ENCODE measurements at regions not wholly inside any gene's neighbourhood (a gene's known extent, or its start where the extent isn't known, plus 50 kb on each side); places are given as distances from the start of the nearest gene placed in this dataset.

GRCh38 chr2:51424418-51424817, 392.5 kb upstream of the NRXN1 start:
- no peaks in the 10 kb centered on the region for H3K4me1 ChIP-seq (ENCODE audit: control insufficient read depth in 2 of 2, insufficient read depth in 2 of 2, low read length in 2 of 2)

GRCh38 chr2:51420511-51420910, 388.6 kb upstream of the NRXN1 start:
- H3K4me1 ChIP-seq (ENCODE audit: control insufficient read depth in 2 of 2, insufficient read depth in 2 of 2, low read length in 2 of 2), result no peaks in the 10 kb centered on the region
- no peaks in the 10 kb centered on the region for H3K27me3 ChIP-seq (ENCODE audit: control insufficient read depth in 2 of 2, insufficient read depth in 1 of 2, low read length in 1 of 2)
- no peak overlapping the region for H3K27ac ChIP-seq (ENCODE audit: low read depth in 1 of 2, low read length in 1 of 2)
- WGBS, result 67% methylated on average over 3 of the region's 3 CpGs
- peaks cover 0 to 8% of the 10 kb centered on the region in 2 donors for H3K9me3 ChIP-seq (ENCODE audit: control insufficient read depth in 2 of 2, insufficient read depth in 1 of 2, low read length in 1 of 2)
- no peak overlapping the region for H3K4me3 ChIP-seq (ENCODE audit: low read length in 2 of 2)
- H3K36me3 ChIP-seq (ENCODE audit: control insufficient read depth in 2 of 2, insufficient read depth in 2 of 2, low read length in 1 of 2), result no peaks in the 10 kb centered on the region
- DNase-seq (ENCODE audit: low read depth in 6 of 9, low spot score in 9 of 9), result no peak

More at GRCh38 chr2:51424418-51424817, 392.5 kb upstream of the NRXN1 start:
- 76% methylated on average over 2 of the region's 2 CpGs for WGBS
- H3K36me3 ChIP-seq (ENCODE audit: control insufficient read depth in 2 of 2, insufficient read depth in 2 of 2, low read length in 1 of 2), result no peaks in the 10 kb centered on the region
- H3K4me3 ChIP-seq (ENCODE audit: low read length in 2 of 2), result no peak overlapping the region
- no peaks in the 10 kb centered on the region for H3K27me3 ChIP-seq (ENCODE audit: control insufficient read depth in 2 of 2, insufficient read depth in 1 of 2, low read length in 1 of 2)
- no peak overlapping the region for H3K27ac ChIP-seq (ENCODE audit: low read depth in 1 of 2, low read length in 1 of 2)
- no peak for DNase-seq (ENCODE audit: low read depth in 6 of 9, low spot score in 9 of 9)
- H3K9me3 ChIP-seq (ENCODE audit: control insufficient read depth in 2 of 2, insufficient read depth in 1 of 2, low read length in 1 of 2), result peaks cover 0 to 8% of the 10 kb centered on the region in 2 donors

- no peak for DNase-seq (ENCODE audit: low read depth in 6 of 9, low spot score in 9 of 9)
- H3K27me3 ChIP-seq (ENCODE audit: control insufficient read depth in 2 of 2, insufficient read depth in 1 of 2, low read length in 1 of 2), result no peaks in the 10 kb centered on the region
- no peak overlapping the region for H3K4me3 ChIP-seq (ENCODE audit: low read length in 2 of 2)
- H3K9me3 ChIP-seq (ENCODE audit: control insufficient read depth in 2 of 2, insufficient read depth in 1 of 2, low read length in 1 of 2), result no peaks in the 10 kb centered on the region
- no peaks in the 10 kb centered on the region for H3K4me1 ChIP-seq (ENCODE audit: control insufficient read depth in 2 of 2, insufficient read depth in 2 of 2, low read length in 2 of 2)
- WGBS, result 87% methylated on average over 1 of the region's 1 CpG
- H3K36me3 ChIP-seq (ENCODE audit: control insufficient read depth in 2 of 2, insufficient read depth in 2 of 2, low read length in 1 of 2), result no peaks in the 10 kb centered on the region
- no peak overlapping the region for H3K27ac ChIP-seq (ENCODE audit: low read depth in 1 of 2, low read length in 1 of 2)
These were observed 381.8 kb upstream of the NRXN1 start for GRCh38 chr2:51413726-51414125.

GRCh38 chr2:51410331-51410730, 378.4 kb upstream of the NRXN1 start:
- Histone ChIP-seq H3K4me3 (ENCODE audit: low read length in 2 of 2) (no peak overlapping the region), H3K4me1 (ENCODE audit: control insufficient read depth in 2 of 2, insufficient read depth in 2 of 2, low read length in 2 of 2) (no peaks in the 10 kb centered on the region), H3K36me3 (ENCODE audit: control insufficient read depth in 2 of 2, insufficient read depth in 2 of 2, low read length in 1 of 2) (no peaks in the 10 kb centered on the region), H3K27ac (ENCODE audit: low read depth in 1 of 2, low read length in 1 of 2) (no peak overlapping the region), H3K9me3 (ENCODE audit: control insufficient read depth in 2 of 2, insufficient read depth in 1 of 2, low read length in 1 of 2) (no peaks in the 10 kb centered on the region), H3K27me3 (ENCODE audit: control insufficient read depth in 2 of 2, insufficient read depth in 1 of 2, low read length in 1 of 2) (no peaks in the 10 kb centered on the region)
- no peak for DNase-seq (ENCODE audit: low read depth in 6 of 9, low spot score in 9 of 9)
- 62% methylated on average over 3 of the region's 3 CpGs for WGBS

GRCh38 chr2:51409920-51410319, 378.0 kb upstream of the NRXN1 start:
- no peaks in the 10 kb centered on the region for H3K36me3 ChIP-seq (ENCODE audit: control insufficient read depth in 2 of 2, insufficient read depth in 2 of 2, low read length in 1 of 2)
- H3K9me3 ChIP-seq (ENCODE audit: control insufficient read depth in 2 of 2, insufficient read depth in 1 of 2, low read length in 1 of 2), result no peaks in the 10 kb centered on the region
- H3K27ac ChIP-seq (ENCODE audit: low read depth in 1 of 2, low read length in 1 of 2), result no peak overlapping the region
- no peak for DNase-seq (ENCODE audit: low read depth in 6 of 9, low spot score in 9 of 9)
- H3K27me3 ChIP-seq (ENCODE audit: control insufficient read depth in 2 of 2, insufficient read depth in 1 of 2, low read length in 1 of 2), result no peaks in the 10 kb centered on the region
- no peak overlapping the region for H3K4me3 ChIP-seq (ENCODE audit: low read length in 2 of 2)
- no peaks in the 10 kb centered on the region for H3K4me1 ChIP-seq (ENCODE audit: control insufficient read depth in 2 of 2, insufficient read depth in 2 of 2, low read length in 2 of 2)
- WGBS, result 45% methylated on average over 1 of the region's 1 CpG

- no peak overlapping the region for H3K27ac ChIP-seq (ENCODE audit: low read depth in 1 of 2, low read length in 1 of 2)
- DNase-seq (ENCODE audit: low read depth in 6 of 9, low spot score in 9 of 9), result no peak
- H3K4me3 ChIP-seq (ENCODE audit: low read length in 2 of 2), result no peak overlapping the region
- H3K4me1 ChIP-seq (ENCODE audit: control insufficient read depth in 2 of 2, insufficient read depth in 2 of 2, low read length in 2 of 2), result no peaks in the 10 kb centered on the region
- 91% methylated on average over 3 of the region's 3 CpGs for WGBS
- no peaks in the 10 kb centered on the region for H3K36me3 ChIP-seq (ENCODE audit: control insufficient read depth in 2 of 2, insufficient read depth in 2 of 2, low read length in 1 of 2)
- peaks cover 0 to 3% of the 10 kb centered on the region in 2 donors for H3K9me3 ChIP-seq (ENCODE audit: control insufficient read depth in 2 of 2, insufficient read depth in 1 of 2, low read length in 1 of 2)
- no peaks in the 10 kb centered on the region for H3K27me3 ChIP-seq (ENCODE audit: control insufficient read depth in 2 of 2, insufficient read depth in 1 of 2, low read length in 1 of 2)
These were observed 372.3 kb upstream of the NRXN1 start for GRCh38 chr2:51404226-51404625.

GRCh38 chr2:51401546-51401945, 369.6 kb upstream of the NRXN1 start:
- Histone ChIP-seq H3K36me3 (ENCODE audit: control insufficient read depth in 2 of 2, insufficient read depth in 2 of 2, low read length in 1 of 2) (no peaks in the 10 kb centered on the region), H3K27me3 (ENCODE audit: control insufficient read depth in 2 of 2, insufficient read depth in 1 of 2, low read length in 1 of 2) (no peaks in the 10 kb centered on the region), H3K9me3 (ENCODE audit: control insufficient read depth in 2 of 2, insufficient read depth in 1 of 2, low read length in 1 of 2) (peaks cover 0 to 3% of the 10 kb centered on the region in 2 donors), H3K4me3 (ENCODE audit: low read length in 2 of 2) (no peak overlapping the region), H3K4me1 (ENCODE audit: control insufficient read depth in 2 of 2, insufficient read depth in 2 of 2, low read length in 2 of 2) (no peaks in the 10 kb centered on the region), H3K27ac (ENCODE audit: low read depth in 1 of 2, low read length in 1 of 2) (no peak overlapping the region)
- 90% methylated on average over 5 of the region's 5 CpGs for WGBS
- no peak for DNase-seq (ENCODE audit: low read depth in 6 of 9, low spot score in 9 of 9)

GRCh38 chr2:51387235-51387634, 355.3 kb upstream of the NRXN1 start:
- no peaks in the 10 kb centered on the region for H3K36me3 ChIP-seq (ENCODE audit: control insufficient read depth in 2 of 2, insufficient read depth in 2 of 2, low read length in 1 of 2)
- no peak overlapping the region for H3K4me3 ChIP-seq (ENCODE audit: low read length in 2 of 2)
- peaks cover 1 to 26% of the 10 kb centered on the region in 2 donors for H3K9me3 ChIP-seq (ENCODE audit: control insufficient read depth in 2 of 2, insufficient read depth in 1 of 2, low read length in 1 of 2)
- H3K4me1 ChIP-seq (ENCODE audit: control insufficient read depth in 2 of 2, insufficient read depth in 2 of 2, low read length in 2 of 2), result no peaks in the 10 kb centered on the region
- no peaks in the 10 kb centered on the region for H3K27me3 ChIP-seq (ENCODE audit: control insufficient read depth in 2 of 2, insufficient read depth in 1 of 2, low read length in 1 of 2)
- DNase-seq (ENCODE audit: low read depth in 6 of 9, low spot score in 9 of 9), result no peak
- no peak overlapping the region for H3K27ac ChIP-seq (ENCODE audit: low read depth in 1 of 2, low read length in 1 of 2)

GRCh38 chr2:51379997-51380396, 348.1 kb upstream of the NRXN1 start:
- Histone ChIP-seq H3K4me1 (ENCODE audit: control insufficient read depth in 2 of 2, insufficient read depth in 2 of 2, low read length in 2 of 2) (no peaks in the 10 kb centered on the region), H3K27ac (ENCODE audit: low read depth in 1 of 2, low read length in 1 of 2) (no peak overlapping the region), H3K9me3 (ENCODE audit: control insufficient read depth in 2 of 2, insufficient read depth in 1 of 2, low read length in 1 of 2) (peaks cover 0 to 6% of the 10 kb centered on the region in 2 donors), H3K4me3 (ENCODE audit: low read length in 2 of 2) (no peak overlapping the region), H3K27me3 (ENCODE audit: control insufficient read depth in 2 of 2, insufficient read depth in 1 of 2, low read length in 1 of 2) (no peaks in the 10 kb centered on the region), H3K36me3 (ENCODE audit: control insufficient read depth in 2 of 2, insufficient read depth in 2 of 2, low read length in 1 of 2) (no peaks in the 10 kb centered on the region)
- DNase-seq (ENCODE audit: low read depth in 6 of 9, low spot score in 9 of 9), result no peak

GRCh38 chr2:51368250-51368649, 336.3 kb upstream of the NRXN1 start:
- Histone ChIP-seq H3K4me1 (ENCODE audit: control insufficient read depth in 2 of 2, insufficient read depth in 2 of 2, low read length in 2 of 2) (no peaks in the 10 kb centered on the region), H3K36me3 (ENCODE audit: control insufficient read depth in 2 of 2, insufficient read depth in 2 of 2, low read length in 1 of 2) (no peaks in the 10 kb centered on the region), H3K27me3 (ENCODE audit: control insufficient read depth in 2 of 2, insufficient read depth in 1 of 2, low read length in 1 of 2) (no peaks in the 10 kb centered on the region), H3K4me3 (ENCODE audit: low read length in 2 of 2) (no peak overlapping the region), H3K27ac (ENCODE audit: low read depth in 1 of 2, low read length in 1 of 2) (no peak overlapping the region), H3K9me3 (ENCODE audit: control insufficient read depth in 2 of 2, insufficient read depth in 1 of 2, low read length in 1 of 2) (no peaks in the 10 kb centered on the region)
- WGBS, result 98% methylated on average over 4 of the region's 4 CpGs
- no peak for DNase-seq (ENCODE audit: low read depth in 6 of 9, low spot score in 9 of 9)
